AG04450 (cell line): ENCODE measurements at regions not wholly inside any gene's neighbourhood (a gene's known extent, or its start where the extent isn't known, plus 50 kb on each side); places are given as distances from the start of the nearest gene placed in this dataset.

ENCODE experiments used
- CTCF ChIA-PET: fragments of 300-600, 350-600 bp; formaldehyde crosslinking; extraction: SDS; loops from one replicate; lab custom pipeline; 2022; ENCODE audit warnings: antibody characterized with exemption, inconsistent platforms; lab: Charles Lee
- POLR2A ChIA-PET: fragments of 350-600 bp; formaldehyde crosslinking; extraction: SDS; loops from one replicate; lab custom pipeline; 2021; ENCODE audit warnings: antibody characterized with exemption, inconsistent platforms; lab: Yijun Ruan, JAX
- DNase-seq: peaks from one replicate; pipeline ENCODE4 v3.0.0-alpha.2; 2011; ENCODE audit warnings: low read depth, low spot score
- H3K27ac ChIP-seq: one replicate; pipeline ENCODE4 v1.5.1; 2012; ENCODE audit warnings: low read depth, low read length, control low read depth
- H3K27me3 ChIP-seq: one replicate; pipeline ENCODE4 v1.6.0; 2012; ENCODE audit warnings: low read length; ENCODE audit not compliant: control insufficient read depth, insufficient read depth
- H3K4me3 ChIP-seq: 2 replicates; pipeline ENCODE4 v1.5.1; 2011; ENCODE audit warnings: mild to moderate bottlenecking, low read depth, low read length, control low read depth
- H3K9me3 ChIP-seq: 2 replicates; pipeline ENCODE4 v1.5.1; 2012; ENCODE audit warnings: low read length; ENCODE audit not compliant: control insufficient read depth, insufficient read depth
- TF ChIP-seq, protein P1 (sequence below): IDR thresholded peaks from 2 replicates; pipeline ENCODE4 v1.5.1; 2011; ENCODE audit warnings: low read depth, low read length, control low read depth, inconsistent platforms

DNA sequence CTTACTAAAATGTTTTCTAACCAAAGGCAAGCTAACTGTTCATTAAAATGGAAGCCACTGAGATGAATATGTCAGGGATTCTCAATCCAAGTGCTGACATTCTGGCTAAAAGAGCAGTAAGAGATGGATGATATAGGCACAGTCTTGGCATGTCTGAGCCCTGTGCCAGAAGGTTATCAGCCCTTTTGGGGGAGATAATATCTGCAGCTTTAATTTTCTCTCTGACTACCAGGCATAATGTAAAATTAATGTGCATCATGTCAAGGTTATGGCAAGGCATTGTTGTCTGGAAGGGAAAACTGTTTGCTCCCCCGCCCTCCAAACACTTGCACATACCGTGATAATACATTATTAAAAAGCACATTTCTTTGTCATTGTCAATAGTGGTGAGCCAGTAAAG, 609.8 kb downstream of the ZNF608 start:
- no peaks in the 10 kb centered on the region for H3K27me3 ChIP-seq
- H3K9me3 ChIP-seq: no peaks in the 10 kb centered on the region
- CTCF ChIA-PET: no interaction called here
- H3K4me3 ChIP-seq: no peak overlapping the region
- TF ChIP-seq, protein P1, sequence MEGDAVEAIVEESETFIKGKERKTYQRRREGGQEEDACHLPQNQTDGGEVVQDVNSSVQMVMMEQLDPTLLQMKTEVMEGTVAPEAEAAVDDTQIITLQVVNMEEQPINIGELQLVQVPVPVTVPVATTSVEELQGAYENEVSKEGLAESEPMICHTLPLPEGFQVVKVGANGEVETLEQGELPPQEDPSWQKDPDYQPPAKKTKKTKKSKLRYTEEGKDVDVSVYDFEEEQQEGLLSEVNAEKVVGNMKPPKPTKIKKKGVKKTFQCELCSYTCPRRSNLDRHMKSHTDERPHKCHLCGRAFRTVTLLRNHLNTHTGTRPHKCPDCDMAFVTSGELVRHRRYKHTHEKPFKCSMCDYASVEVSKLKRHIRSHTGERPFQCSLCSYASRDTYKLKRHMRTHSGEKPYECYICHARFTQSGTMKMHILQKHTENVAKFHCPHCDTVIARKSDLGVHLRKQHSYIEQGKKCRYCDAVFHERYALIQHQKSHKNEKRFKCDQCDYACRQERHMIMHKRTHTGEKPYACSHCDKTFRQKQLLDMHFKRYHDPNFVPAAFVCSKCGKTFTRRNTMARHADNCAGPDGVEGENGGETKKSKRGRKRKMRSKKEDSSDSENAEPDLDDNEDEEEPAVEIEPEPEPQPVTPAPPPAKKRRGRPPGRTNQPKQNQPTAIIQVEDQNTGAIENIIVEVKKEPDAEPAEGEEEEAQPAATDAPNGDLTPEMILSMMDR: no peak
- no peak for DNase-seq
- no peak overlapping the region for H3K27ac ChIP-seq
- POLR2A ChIA-PET: no interaction called here

DNA sequence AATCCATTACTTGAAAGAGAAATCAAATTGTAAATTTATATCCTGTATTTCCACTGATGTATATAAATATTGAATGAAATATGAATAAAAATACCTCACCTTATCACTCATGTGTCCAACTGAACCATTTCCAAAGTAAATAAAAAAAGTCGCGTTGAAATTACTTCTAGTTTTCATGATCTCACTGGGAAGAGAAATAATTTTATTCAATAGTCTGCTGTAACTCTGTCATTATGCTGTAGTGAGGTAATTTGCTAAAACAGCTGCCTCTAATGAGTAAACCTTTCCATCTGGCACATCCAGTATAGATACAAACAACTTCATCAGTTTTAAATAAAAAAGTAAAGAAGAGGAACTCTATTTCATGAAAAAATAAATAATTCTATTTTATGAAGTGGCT, 611.5 kb downstream of the ZNF608 start:
- POLR2A ChIA-PET: no interaction called here
- H3K9me3 ChIP-seq: no peaks in the 10 kb centered on the region

DNA sequence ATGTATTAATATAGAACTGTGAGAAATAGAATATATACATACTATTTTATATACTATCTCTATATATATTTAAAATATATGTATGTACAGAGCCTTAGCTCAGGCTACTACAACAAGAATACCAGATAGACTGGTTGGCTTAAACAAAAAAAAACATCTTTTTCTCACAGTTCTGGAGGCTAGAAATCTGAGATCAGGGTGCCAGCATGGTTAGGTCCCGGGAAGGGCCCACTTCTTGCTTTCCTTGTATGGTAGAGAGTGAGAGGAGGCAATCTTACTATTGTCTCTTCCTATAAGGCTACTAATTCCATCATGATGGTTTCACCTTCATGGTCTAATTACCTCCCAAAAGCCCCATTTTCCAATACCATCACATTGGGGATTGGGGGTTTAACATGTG, 613.0 kb downstream of the ZNF608 start:
- POLR2A ChIA-PET: no interaction called here
- Histone ChIP-seq H3K27ac (no peak overlapping the region), H3K4me3 (no peak overlapping the region), H3K27me3 (no peaks in the 10 kb centered on the region), H3K9me3 (no peaks in the 10 kb centered on the region)
- DNase-seq: no peak
- CTCF ChIA-PET: no interaction called here
- TF ChIP-seq, protein P1: no peak

More for the DNA sequence above, 611.5 kb downstream of the ZNF608 start:
- no peak overlapping the region for H3K27ac ChIP-seq
- H3K4me3 ChIP-seq: no peak overlapping the region
- TF ChIP-seq, protein P1: no peak
- H3K27me3 ChIP-seq: no peaks in the 10 kb centered on the region
- DNase-seq: no peak
- CTCF ChIA-PET: no interaction called here

DNA sequence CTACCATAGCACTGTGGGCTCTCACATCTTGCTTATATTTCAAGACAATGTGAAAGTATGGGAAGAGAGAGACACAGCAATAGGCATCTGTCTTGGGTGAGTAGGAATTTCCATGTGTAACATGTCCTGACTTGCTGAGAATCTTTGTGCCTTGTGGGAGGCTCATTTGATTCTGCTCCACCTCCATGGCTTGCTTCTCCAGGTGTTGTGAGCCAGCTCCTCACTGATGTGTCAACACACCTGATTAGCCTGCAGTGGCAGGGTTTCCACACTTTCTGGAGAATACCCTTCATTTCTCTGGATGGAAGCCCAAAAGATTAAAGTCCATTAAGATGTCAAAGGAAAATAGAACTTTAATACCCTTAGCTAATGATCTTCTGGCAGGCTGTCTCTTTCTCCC, 613.6 kb downstream of the ZNF608 start:
- ChIA-PET POLR2A (no interaction called here), CTCF (no interaction called here)
- no peak for DNase-seq
- Histone ChIP-seq H3K9me3 (no peaks in the 10 kb centered on the region), H3K27ac (no peak overlapping the region), H3K27me3 (no peaks in the 10 kb centered on the region), H3K4me3 (no peak overlapping the region)
- TF ChIP-seq, protein P1: no peak

DNA sequence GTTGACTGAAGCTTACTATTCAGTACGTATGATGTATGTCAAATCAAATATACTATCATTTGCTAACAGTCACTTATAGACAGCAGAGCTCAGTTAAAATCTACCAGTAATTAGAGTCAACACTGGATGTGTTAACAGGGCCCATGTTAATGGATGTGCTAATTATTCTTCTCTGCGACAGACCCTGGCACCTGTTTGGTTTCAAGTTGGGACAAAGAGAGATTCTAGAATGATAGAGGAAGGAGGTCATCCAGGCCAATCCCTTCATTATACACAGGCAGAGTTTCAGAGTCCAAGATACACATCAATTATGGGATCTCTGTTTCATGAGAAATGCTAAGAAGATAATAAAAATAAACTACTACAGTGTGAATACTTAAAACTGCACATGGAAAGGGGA, 615.0 kb downstream of the ZNF608 start:
- ChIA-PET CTCF (no interaction called here), POLR2A (no interaction called here)
- TF ChIP-seq, protein P1: no peak
- no peak overlapping the region for H3K4me3 ChIP-seq
- H3K27ac ChIP-seq: no peak overlapping the region
- DNase-seq: no peak
- no peaks in the 10 kb centered on the region for H3K9me3 ChIP-seq
- H3K27me3 ChIP-seq: no peaks in the 10 kb centered on the region
